Epithelial cell of esophagus (primary cell): ENCODE measurements at regions not wholly inside any gene's neighbourhood (a gene's known extent, or its start where the extent isn't known, plus 50 kb on each side); places are given as distances from the start of the nearest gene placed in this dataset.
"Not testable (repeated sequence)": the region's sequence is repeated elsewhere in the genome, so short reads cannot be mapped to it uniquely, and the experiment has no call there.

Experiments used
- DNase-seq: peaks from one replicate; pipeline ENCODE4 v3.0.0; 2010; ENCODE audit warnings: low read depth
- H3K4me3 ChIP-seq: 2 replicates; pipeline ENCODE4 v1.5.1; 2011; ENCODE audit warnings: mild to moderate bottlenecking, low read length, control low read depth
- CTCF ChIP-seq: IDR thresholded peaks from 2 replicates; pipeline ENCODE4 v1.5.1; 2011; ENCODE audit warnings: low read depth, mild to moderate bottlenecking, low read length, control low read depth, inconsistent platforms; ENCODE audit not compliant: insufficient read depth; ENCODE audit errors: missing control alignments

DNA sequence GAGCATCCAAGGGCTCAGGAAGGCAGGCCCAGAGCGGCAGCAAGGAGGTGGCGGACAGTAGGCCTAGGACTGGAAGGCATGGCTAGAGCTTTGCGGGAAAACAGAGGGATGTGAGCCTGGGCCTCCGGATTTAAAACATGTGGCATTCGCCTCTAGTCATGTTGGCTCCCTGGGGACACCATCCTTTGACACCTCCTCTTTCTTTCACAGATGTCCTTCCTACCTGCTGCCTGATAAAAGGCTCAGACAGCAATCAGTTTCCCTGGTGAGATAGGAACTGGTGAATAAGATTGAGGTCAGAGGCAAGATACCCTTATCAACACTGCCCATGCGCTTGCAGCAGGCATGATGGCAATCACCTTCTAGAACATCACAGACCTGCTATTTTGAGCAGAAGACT is 277.6 kb downstream of the SIPA1L2 start:
- no peak for DNase-seq
- no peak for TF ChIP-seq CTCF
- H3K4me3 ChIP-seq, result no peak overlapping the region

DNA sequence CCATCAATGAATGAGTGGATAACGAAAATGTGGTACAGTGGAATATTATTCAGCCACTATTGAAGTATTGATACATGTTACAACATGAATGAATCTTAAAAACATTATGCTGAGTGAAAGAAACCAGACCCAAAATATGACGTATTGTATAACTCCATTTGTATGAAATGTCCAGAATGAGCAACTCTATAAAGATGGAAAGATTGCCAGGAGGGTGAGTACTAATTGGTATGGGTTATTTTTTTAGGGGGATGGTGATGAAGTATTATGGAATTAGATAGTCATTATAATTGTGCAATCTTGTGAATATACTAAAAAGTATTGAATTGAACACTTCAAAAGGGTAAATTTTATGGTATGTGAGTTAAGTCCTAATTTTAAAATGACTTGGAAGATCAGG is 278.6 kb downstream of the SIPA1L2 start:
- no peak for TF ChIP-seq CTCF
- no peak for DNase-seq
- H3K4me3 ChIP-seq, result no peak overlapping the region

GRCh38 chr1:232346844-232347243 is 283.1 kb downstream of the SIPA1L2 start:
- no peak for DNase-seq
- no peak for TF ChIP-seq CTCF
- H3K4me3 ChIP-seq, result no peak overlapping the region

DNA sequence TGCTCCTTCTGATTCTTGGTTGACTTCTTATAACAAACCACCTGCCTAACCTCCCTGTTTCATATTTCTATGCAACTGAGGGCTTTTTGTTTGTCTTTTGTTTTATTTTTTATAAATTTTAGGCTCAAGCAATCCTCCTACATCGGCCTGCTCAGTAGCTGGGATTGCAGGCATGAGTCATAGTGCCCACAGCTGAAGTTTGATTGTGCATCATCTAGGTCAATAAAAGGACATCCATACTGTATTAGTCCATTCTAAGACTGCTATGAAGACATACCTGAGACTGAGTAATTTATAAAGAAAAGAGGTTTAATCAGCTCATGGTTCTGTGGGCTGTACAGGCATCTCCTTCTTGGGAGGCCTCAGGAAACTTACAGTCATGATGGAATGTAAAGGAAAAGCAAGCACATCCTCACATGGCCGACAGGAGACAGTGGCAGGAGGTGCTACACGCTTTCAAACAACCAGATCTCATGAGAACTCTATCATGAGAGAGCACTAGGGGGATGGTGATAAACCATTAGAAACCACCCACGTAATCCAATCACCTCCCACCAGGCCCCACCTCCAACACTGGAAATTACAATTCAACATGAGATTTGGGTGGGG is 285.0 kb downstream of the SIPA1L2 start:
- no peak overlapping the region for H3K4me3 ChIP-seq
- peak; percentile 61 for DNase-seq
- no peak for TF ChIP-seq CTCF

- not testable (repeated sequence) for H3K4me3 ChIP-seq, DNase-seq
Observed at GRCh38 chr1:232344186-232344585, 285.7 kb downstream of the SIPA1L2 start.

GRCh38 chr1:232340446-232340845 is 289.5 kb downstream of the SIPA1L2 start:
- TF ChIP-seq CTCF, result no peak
- peak; percentile 63 for DNase-seq
- H3K4me3 ChIP-seq, result no peak overlapping the region

- DNase-seq, result no peak
- H3K4me3 ChIP-seq, result no peak overlapping the region
- TF ChIP-seq CTCF, result no peak
Observed at GRCh38 chr1:232339073-232339472, 290.9 kb downstream of the SIPA1L2 start.
